Adrenal gland (tissue), 9 donors: ENCODE measurements at regions not wholly inside any gene's neighbourhood (a gene's known extent, or its start where the extent isn't known, plus 50 kb on each side); places are given as distances from the start of the nearest gene placed in this dataset.

Experiments
- DNase-seq, 7 donors: peaks; one replicate each; pipeline ENCODE4 v3.0.0-alpha.2; 2019 to 2020
- H3K27ac ChIP-seq, 5 donors: fragments of 200-600 bp; sonication (generic) in 4 of 5; 1 replicate in 3 of 5; 2 replicates in 2 of 5; pipeline versions ENCODE4 v1.5.1 to v1.8.0; 2016 to 2020; ENCODE audit warnings: mild to moderate bottlenecking in 1 of 5
- H3K27me3 ChIP-seq: fragments of 200-600 bp; 2 replicates; pipeline ENCODE4 v1.8.0; 2021
- H3K36me3 ChIP-seq, 2 donors: fragments of 200-600 bp; replicated peaks in 1 of 2; 1 replicate in 1 of 2; 2 replicates in 1 of 2; pipeline versions ENCODE4 v1.5.1 to v1.8.0; 2018 to 2022
- H3K4me1 ChIP-seq, 2 donors: fragments of 200-600 bp; replicated peaks in 1 of 2; 1 replicate in 1 of 2; 2 replicates in 1 of 2; pipeline versions ENCODE4 v1.5.1 to v1.8.0; 2018 to 2021
- H3K4me3 ChIP-seq, 4 donors: fragments of 200-600 bp; sonication (generic) in 3 of 4; one replicate each; pipeline ENCODE4 v1.5.1; 2016 to 2018
- H3K9me3 ChIP-seq, 3 donors: fragments of 200-600 bp; sonication (generic) in 1 of 3; replicated peaks in 1 of 3; 1 replicate in 2 of 3; 2 replicates in 1 of 3; pipeline versions ENCODE4 v1.5.1 to v1.8.0; 2016 to 2021
- CTCF ChIP-seq, 6 experiments: fragments of 450-650 bp in 4 of 6; fragments of 200-600 bp in 2 of 6; sonication (generic) in 1 of 6; IDR thresholded peaks; 1 replicate in 5 of 6; 2 replicates in 1 of 6; pipeline versions ENCODE4 v1.5.1 to v1.8.0; 2016 to 2021; ENCODE audit warnings: antibody characterized with exemption in 6 of 6, mild to moderate bottlenecking in 2 of 6, moderate library complexity in 1 of 6
- POLR2A ChIP-seq, 2 donors: fragments of 450-650 bp; IDR thresholded peaks; one replicate each; pipeline ENCODE4 v1.6.1; 2017; ENCODE audit warnings: antibody characterized with exemption in 2 of 2, mild to moderate bottlenecking in 2 of 2, moderate library complexity in 1 of 2
- WGBS, 4 donors: extraction: QIAGEN DNeasy Blood & Tissue Kit in 2 of 4; methylation state at CpG; one replicate each; pipeline versions ENCODE4 v1.1.5 to v1.1.7; 2013 to 2017; 5-methylcytosine and 5-hydroxymethylcytosine counted together
- intact Hi-C, 2 donors: fragments of 100-400 bp; cut with DNase I; formaldehyde crosslinking; loops; one replicate each; pipeline versions ENCODE4 v1.14.1 to v1.15.0; 2022 to 2023
- donor health status: healthy with polysubstance abuse.
- donor health status: Bipolar disorder and iron deficiency.
- donor health status: DM: yes; HTN: yes; CAD: no.
- donor health status: DM: no; HTN: no; CAD: no.
- donor health status: DM: no; HTN: no; CAD: no.

- no peaks in the 10 kb centered on the region for H3K27me3 ChIP-seq
- H3K4me3 ChIP-seq: no peak overlapping the region
- no peak overlapping the region for H3K27ac ChIP-seq
- 51 to 57% (median 53%) methylated on average over 8 of the region's 8 CpGs for WGBS, 4 donors
- H3K9me3 ChIP-seq: no peaks in the 10 kb centered on the region
- intact Hi-C loops: no loop called here
- TF ChIP-seq POLR2A (IDR thresholded peaks at IDR 0.05) (no peak), CTCF (IDR thresholded peaks at IDR 0.05) (peak; percentile 39 to 66 (median 58))
- peaks cover 0 to 4% of the 10 kb centered on the region in 2 donors for H3K4me1 ChIP-seq
- peak; percentile 21 to 65 (median 44) for DNase-seq
- H3K36me3 ChIP-seq: no peaks in the 10 kb centered on the region
Measured at GRCh38 chr10:81019029-81019890, 481.6 kb downstream of the SH2D4B start.

- WGBS, 4 donors: 70 to 83% (median 79%) methylated on average over 3 of the region's 3 CpGs
- no peak for TF ChIP-seq POLR2A (IDR thresholded peaks at IDR 0.05)
- TF ChIP-seq CTCF (IDR thresholded peaks at IDR 0.05): no peak
- H3K36me3 ChIP-seq: no peaks in the 10 kb centered on the region
- peaks cover 0 to 4% of the 10 kb centered on the region in 2 donors for H3K4me1 ChIP-seq
- DNase-seq: no peak
- no peaks in the 10 kb centered on the region for H3K9me3 ChIP-seq
- no peaks in the 10 kb centered on the region for H3K27me3 ChIP-seq
- H3K4me3 ChIP-seq: no peak overlapping the region
- H3K27ac ChIP-seq: no peak overlapping the region
- intact Hi-C loops: loop anchor here in 1 of 2 donors (10.0 kb wide), 1 partner anchor 327 kb away; no protein-coding TSS in a partner anchor
Measured at GRCh38 chr10:81021428-81022129, 483.9 kb downstream of the SH2D4B start.

DNA sequence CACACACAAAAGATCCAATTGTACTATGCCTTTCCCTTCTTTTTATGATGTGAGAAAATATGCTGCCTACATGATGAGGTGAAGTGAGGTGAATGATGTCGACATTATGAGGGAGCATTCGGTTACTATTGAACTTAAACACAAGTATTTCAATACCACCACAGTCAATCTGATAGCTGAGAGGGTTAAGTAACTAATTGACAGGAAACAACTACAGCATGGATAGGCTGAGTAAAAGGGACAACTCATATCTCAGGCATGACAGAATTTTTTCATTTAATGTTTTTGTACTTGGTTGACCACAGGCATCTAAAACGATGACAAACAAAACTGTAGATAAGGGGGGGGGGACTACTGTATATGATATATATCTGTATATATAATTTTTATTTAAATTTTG is 488.9 kb downstream of the SH2D4B start:
- Histone ChIP-seq H3K4me1 (no peaks in the 10 kb centered on the region), H3K27me3 (no peaks in the 10 kb centered on the region), H3K36me3 (no peaks in the 10 kb centered on the region), H3K9me3 (no peaks in the 10 kb centered on the region), H3K4me3 (no peak overlapping the region), H3K27ac (no peak overlapping the region)
- whole genome bisulfite sequencing, 4 donors: 77 to 85% (median 79%) methylated on average over 3 of the region's 3 CpGs
- intact Hi-C loops: loop anchor here in 1 of 2 donors (10.0 kb wide), 1 partner anchor 332 kb away; no protein-coding TSS in a partner anchor
- TF ChIP-seq CTCF (IDR thresholded peaks at IDR 0.05) (no peak), POLR2A (IDR thresholded peaks at IDR 0.05) (no peak)
- DNase-seq: no peak

DNA sequence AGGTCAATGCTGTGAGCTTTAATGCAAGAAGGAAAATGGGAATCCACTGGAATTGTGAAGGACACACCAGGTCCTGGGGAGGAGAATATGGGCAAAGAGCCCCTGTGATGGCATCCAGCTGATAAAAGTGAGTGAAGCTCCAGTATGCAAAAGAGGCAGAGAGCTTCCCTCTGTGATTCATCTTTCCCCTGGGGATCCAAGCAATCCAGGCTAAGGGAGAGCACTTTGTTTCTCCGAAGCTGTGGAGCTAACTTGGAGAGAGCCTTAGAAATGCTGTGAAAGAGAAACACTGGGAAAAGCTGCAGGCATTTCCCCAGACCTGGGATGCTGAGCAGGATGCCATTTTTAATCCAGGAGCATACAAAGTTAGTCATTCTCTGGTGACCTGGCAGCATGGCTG is 489.5 kb downstream of the SH2D4B start:
- H3K9me3 ChIP-seq: no peaks in the 10 kb centered on the region
- WGBS, 4 donors: 38 to 53% (median 42%) methylated on average over 1 of the region's 1 CpG
- no peaks in the 10 kb centered on the region for H3K27me3 ChIP-seq
- H3K27ac ChIP-seq: no peak overlapping the region
- TF ChIP-seq POLR2A (IDR thresholded peaks at IDR 0.05) (no peak), CTCF (IDR thresholded peaks at IDR 0.05) (no peak)
- intact Hi-C loops: loop anchor here in 1 of 2 donors (10.0 kb wide), 1 partner anchor 332 kb away; no protein-coding TSS in a partner anchor
- H3K4me3 ChIP-seq: no peak overlapping the region
- no peak for DNase-seq
- H3K36me3 ChIP-seq: no peaks in the 10 kb centered on the region
- no peaks in the 10 kb centered on the region for H3K4me1 ChIP-seq
